ENCODE measurements at regions not wholly inside any gene's neighbourhood (a gene's known extent, or its start where the extent isn't known, plus 50 kb on each side); places are given as distances from the start of the nearest gene placed in this dataset.
"Not testable (repeated sequence)": the region's sequence is repeated elsewhere in the genome, so short reads cannot be mapped to it uniquely, and the experiment has no call there.

GRCh38 chr14:70269582-70269981, 80.8 kb upstream of the SLC8A3 start:
- DNase-seq, result no peak

- DNase-seq, result no peak
Observed at GRCh38 chr14:70268760-70269159, 80.0 kb upstream of the SLC8A3 start.

GRCh38 chr14:70266157-70266556, 77.4 kb upstream of the SLC8A3 start:
- no peak for DNase-seq

- DNase-seq, result no peak
Observed at GRCh38 chr14:70265422-70265821, 76.7 kb upstream of the SLC8A3 start.

GRCh38 chr14:70259420-70259819, 70.7 kb upstream of the SLC8A3 start:
- DNase-seq, result no peak

- no peak for DNase-seq
Observed at GRCh38 chr14:70257526-70257925, 68.8 kb upstream of the SLC8A3 start.

- DNase-seq, result no peak
Observed at GRCh38 chr14:70256601-70257000, 67.8 kb upstream of the SLC8A3 start.

- DNase-seq, result peak; percentile 62
Observed at GRCh38 chr14:70255071-70256057, 66.6 kb upstream of the SLC8A3 start.

GRCh38 chr14:70254476-70254961, 65.8 kb upstream of the SLC8A3 start:
- peak; percentile 57 for DNase-seq

GRCh38 chr14:70253547-70253946, 64.8 kb upstream of the SLC8A3 start:
- not testable (repeated sequence) for DNase-seq

GRCh38 chr14:70245026-70245425, 56.3 kb upstream of the SLC8A3 start:
- no peak for DNase-seq

GRCh38 chr14:70239802-70240201, 51.1 kb upstream of the SLC8A3 start:
- no peak for DNase-seq

GRCh38 chr14:70238635-70239034, 49.9 kb upstream of the SLC8A3 start:
- DNase-seq, result not testable (repeated sequence)
